GM12872 (cell line): ENCODE measurements at regions not wholly inside any gene's neighbourhood (a gene's known extent, or its start where the extent isn't known, plus 50 kb on each side); places are given as distances from the start of the nearest gene placed in this dataset.

ENCODE experiments used
- TF ChIP-seq, protein P1 (sequence below): IDR thresholded peaks from 3 replicates; pipeline ENCODE4 v1.5.1; 2011; ENCODE audit warnings: low read depth, mild to moderate bottlenecking, low read length, moderate library complexity; ENCODE audit not compliant: insufficient read depth

DNA sequence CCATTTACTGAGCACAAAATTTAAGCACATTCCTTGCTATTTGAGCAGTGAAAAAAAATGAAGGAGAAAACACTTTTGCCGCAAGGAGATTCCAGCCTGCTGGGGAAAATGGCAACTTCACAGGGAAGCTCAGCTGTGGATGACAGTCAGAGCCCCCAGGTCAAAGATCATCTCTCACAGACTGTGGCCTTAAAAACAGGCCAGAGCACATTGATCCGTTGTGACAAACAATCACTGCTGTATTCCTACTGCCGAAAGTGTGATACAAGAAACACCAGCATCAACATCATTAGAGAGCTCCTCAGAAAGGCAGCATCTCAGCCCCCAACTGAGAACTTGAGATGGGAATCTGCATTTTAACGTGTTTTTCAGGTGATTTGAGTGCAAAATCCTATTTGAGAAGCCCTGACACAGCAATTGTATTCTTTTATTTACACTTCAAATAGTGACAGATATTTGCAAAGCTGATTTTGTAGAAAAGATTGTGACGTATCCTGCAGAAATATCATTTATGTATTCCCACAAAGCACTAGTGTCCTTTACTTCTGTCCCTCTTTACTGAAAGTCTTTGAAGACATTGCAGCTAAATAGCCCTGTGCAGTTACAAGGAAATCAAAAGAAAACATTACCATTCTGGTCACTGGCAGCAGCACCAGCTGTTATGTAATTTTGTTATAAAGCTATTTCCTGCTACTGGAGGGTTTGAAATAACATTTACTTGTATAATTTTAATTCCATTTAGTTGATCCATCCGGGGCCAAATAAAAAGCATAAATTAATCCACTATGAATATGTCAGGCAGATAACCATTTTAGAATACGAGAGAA lies 652.0 kb downstream of the LIG4 start:
- TF ChIP-seq, protein P1, sequence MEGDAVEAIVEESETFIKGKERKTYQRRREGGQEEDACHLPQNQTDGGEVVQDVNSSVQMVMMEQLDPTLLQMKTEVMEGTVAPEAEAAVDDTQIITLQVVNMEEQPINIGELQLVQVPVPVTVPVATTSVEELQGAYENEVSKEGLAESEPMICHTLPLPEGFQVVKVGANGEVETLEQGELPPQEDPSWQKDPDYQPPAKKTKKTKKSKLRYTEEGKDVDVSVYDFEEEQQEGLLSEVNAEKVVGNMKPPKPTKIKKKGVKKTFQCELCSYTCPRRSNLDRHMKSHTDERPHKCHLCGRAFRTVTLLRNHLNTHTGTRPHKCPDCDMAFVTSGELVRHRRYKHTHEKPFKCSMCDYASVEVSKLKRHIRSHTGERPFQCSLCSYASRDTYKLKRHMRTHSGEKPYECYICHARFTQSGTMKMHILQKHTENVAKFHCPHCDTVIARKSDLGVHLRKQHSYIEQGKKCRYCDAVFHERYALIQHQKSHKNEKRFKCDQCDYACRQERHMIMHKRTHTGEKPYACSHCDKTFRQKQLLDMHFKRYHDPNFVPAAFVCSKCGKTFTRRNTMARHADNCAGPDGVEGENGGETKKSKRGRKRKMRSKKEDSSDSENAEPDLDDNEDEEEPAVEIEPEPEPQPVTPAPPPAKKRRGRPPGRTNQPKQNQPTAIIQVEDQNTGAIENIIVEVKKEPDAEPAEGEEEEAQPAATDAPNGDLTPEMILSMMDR = no peak

DNA sequence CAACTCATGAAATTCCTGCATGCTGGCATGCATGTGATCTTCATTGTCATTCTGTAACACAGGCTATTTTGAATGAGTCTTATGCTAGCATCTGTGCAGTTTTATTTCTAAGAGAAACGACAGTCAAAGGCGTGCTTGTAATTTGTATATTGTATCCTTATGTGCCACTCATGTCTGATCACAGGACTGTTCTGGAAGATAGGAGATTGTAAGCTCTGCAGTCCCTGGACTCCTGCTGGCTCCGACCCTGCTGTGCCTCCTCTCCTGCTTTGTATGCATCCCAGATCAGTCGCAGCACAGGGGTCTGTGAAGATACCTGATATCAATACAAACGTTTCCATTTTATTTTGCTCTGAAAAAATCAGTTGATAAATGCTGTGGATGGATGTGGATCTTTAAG lies 653.1 kb downstream of the LIG4 start:
- TF ChIP-seq, protein P1 = no peak

DNA sequence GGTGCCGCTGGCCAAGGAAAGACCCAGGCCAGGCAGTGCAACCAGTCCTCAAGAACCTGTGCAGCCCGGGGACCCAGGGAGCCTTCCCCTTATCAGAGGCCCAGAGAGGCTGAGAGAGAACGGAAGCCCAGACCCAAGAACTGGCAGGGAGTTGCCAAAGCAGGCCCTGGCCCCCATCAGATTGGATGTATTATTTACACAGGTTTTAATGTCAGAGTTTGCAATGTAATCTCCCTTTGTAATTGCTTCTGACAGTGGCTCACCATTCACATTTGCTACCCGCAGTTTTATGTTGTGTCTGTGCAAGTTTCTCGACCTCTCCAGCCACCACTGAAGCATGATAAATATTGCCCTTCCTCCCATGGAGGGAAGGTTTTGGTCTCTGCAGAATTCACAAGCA lies 660.9 kb downstream of the LIG4 start:
- TF ChIP-seq, protein P1 = no peak

DNA sequence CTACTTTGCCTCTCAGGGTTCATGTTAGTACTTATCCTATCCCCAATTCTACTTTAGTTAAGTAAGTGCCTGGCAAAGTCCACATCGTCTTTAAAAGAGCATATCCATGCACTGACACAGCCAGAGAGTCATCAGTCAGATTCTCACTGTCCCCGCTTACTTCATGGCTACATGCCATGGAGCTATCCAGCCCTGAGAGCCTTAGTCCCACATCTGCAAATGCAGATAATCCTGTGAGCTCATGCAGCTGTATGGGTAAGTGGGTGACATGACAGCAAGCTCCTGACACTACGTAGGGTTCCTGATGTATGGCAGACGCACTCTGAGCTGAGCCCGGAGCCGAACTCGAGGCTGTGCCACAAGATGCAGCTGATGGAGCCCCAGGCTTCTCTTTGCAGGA lies 661.5 kb downstream of the LIG4 start:
- TF ChIP-seq, protein P1 = no peak

DNA sequence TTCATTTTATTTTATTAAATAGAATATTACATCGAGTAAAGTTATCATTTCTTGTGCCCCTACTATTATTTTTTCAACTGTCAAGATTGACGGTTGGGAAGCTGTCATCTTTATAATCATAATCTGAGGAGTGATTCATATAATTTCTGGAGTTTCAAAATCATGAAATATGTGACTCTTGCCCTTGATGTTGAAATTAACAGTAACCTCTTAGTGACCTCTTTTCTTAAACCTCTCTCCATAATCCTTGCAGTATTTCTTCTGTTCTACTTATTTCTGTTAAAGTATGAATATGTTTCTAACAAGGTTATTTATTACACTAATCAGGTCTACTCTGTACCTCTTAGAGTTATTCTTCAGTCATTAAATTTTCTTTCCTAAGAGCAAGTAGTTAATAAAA lies 663.8 kb downstream of the LIG4 start:
- TF ChIP-seq, protein P1 = no peak

DNA sequence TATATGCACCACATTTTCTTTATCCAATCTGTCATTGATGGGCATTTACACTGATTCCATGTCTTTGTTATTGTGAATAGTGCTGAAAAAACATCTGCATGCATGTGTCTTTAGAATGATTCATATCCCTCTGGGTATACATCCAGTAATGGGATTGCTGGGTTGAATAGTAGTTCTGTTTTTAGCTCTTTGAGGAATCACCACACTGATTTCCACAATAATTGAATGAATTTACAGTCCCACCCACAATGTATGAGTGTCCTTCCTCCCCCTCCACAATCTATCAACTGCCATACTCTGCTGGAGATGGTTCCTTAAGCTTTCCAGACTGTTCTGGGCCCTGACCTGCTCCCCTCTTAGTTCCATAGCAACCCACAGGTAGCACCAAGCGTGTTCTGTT lies 667.0 kb downstream of the LIG4 start:
- TF ChIP-seq, protein P1 = no peak

DNA sequence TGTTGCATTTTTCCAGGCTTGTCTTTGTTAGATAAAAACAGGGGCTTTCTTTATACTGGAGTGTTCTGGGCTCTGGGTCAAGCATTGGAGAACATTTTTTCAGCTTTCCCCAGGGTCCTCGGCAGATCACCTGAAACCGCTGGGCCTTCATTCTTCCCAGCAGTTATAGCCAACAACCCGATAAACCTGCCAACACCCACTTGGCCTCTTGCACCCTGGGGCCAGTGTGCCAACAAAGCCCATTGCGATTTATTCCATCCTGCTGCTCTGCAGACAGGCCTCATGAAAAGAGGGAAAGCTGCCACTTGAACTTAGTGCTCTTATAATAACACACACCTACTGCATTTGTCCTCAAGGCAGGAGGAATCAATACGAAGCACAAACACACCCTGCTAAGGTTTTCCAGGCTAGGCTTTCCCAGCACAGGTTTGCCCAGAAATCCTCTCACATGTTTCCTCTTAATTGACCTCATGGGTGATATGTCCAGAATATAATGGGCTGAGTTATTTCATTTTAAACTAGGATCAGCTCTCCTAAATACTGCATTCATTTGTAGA lies 669.3 kb downstream of the LIG4 start:
- TF ChIP-seq, protein P1 = no peak
